ENCODE measurements at regions not wholly inside any gene's neighbourhood (a gene's known extent, or its start where the extent isn't known, plus 50 kb on each side); places are given as distances from the start of the nearest gene placed in this dataset.

- Histone ChIP-seq H3K4me1 (no peaks in the 10 kb centered on the region), H3K9me3 (no peaks in the 10 kb centered on the region), H3K27ac (no peak overlapping the region), H3K4me2 (no peak overlapping the region), H3K4me3 (no peak overlapping the region)
- TF ChIP-seq MAFK (IDR thresholded peaks at IDR 0.05; ENCODE audit: partially characterized antibody) (no peak), HEYL (CRISPR knock-in tag; IDR thresholded peaks at IDR 0.05) (no peak), TP53 (CRISPR knock-in tag; IDR thresholded peaks at IDR 0.05) (no peak), CBX2 (IDR thresholded peaks at IDR 0.05; ENCODE audit: borderline replicate concordance, low read depth) (no peak), HOXB5 (CRISPR knock-in tag; IDR thresholded peaks at IDR 0.05) (no peak), HOXB13 (CRISPR knock-in tag; IDR thresholded peaks at IDR 0.05; ENCODE audit: low read depth) (no peak), EHMT2 (IDR thresholded peaks at IDR 0.05; ENCODE audit: low read depth) (no peak), GATA3 (IDR thresholded peaks at IDR 0.05; ENCODE audit: borderline replicate concordance) (no peak), SREBF2 (IDR thresholded peaks at IDR 0.05) (no peak), E2F6 (IDR thresholded peaks at IDR 0.05; ENCODE audit: borderline replicate concordance, low read depth) (no peak)
- DNase-seq (ENCODE audit: low read depth in 1 of 2, low spot score in 1 of 2) (no peak), ATAC-seq (no peak), FAIRE-seq (no peak)
- CTCF ChIA-PET = interaction anchor here (0.7 to 0.9 kb wide), 2 partner anchors 480 kb away, joined by 3 read pairs; no protein-coding TSS in a partner anchor
- POLR2A ChIA-PET = no interaction called here
- WGBS (ENCODE audit: missing lambda C conversion rate) = 49% methylated on average over 8 of the region's 8 CpGs
These were observed 319.1 kb upstream of the TMEM229A start for GRCh38 chr7:124351950-124352349.

GRCh38 chr7:124349443-124349842, 316.6 kb upstream of the TMEM229A start:
- CTCF ChIA-PET = interaction anchor here (1.7 kb wide), 1 partner anchor 12 kb away, joined by 3 read pairs; no protein-coding TSS in a partner anchor
- ATAC-seq (no peak), DNase-seq (ENCODE audit: low read depth in 1 of 2, low spot score in 1 of 2) (no peak), FAIRE-seq (no peak)
- no peak overlapping the region for H3K4me2 ChIP-seq
- TF ChIP-seq ZFP36 (IDR thresholded peaks at IDR 0.05; ENCODE audit: borderline replicate concordance, partially characterized antibody) (no peak), PBX3 (IDR thresholded peaks at IDR 0.05) (no peak), PHF8 (IDR thresholded peaks at IDR 0.05; ENCODE audit: borderline replicate concordance, low read depth) (no peak), JUN (IDR thresholded peaks at IDR 0.05) (no peak), TP53 (CRISPR knock-in tag; IDR thresholded peaks at IDR 0.05) (no peak), SREBF2 (IDR thresholded peaks at IDR 0.05) (no peak), HOXB5 (CRISPR knock-in tag; IDR thresholded peaks at IDR 0.05) (no peak), MAFK (IDR thresholded peaks at IDR 0.05; ENCODE audit: partially characterized antibody) (no peak), MAZ (IDR thresholded peaks at IDR 0.05; ENCODE audit: borderline replicate concordance, low read depth, low read length) (no peak), USF2 (IDR thresholded peaks at IDR 0.05) (no peak), RARB (CRISPR knock-in tag; IDR thresholded peaks at IDR 0.05) (no peak), JUNB (IDR thresholded peaks at IDR 0.05) (no peak), TFCP2L1 (CRISPR knock-in tag; IDR thresholded peaks at IDR 0.05) (no peak), GATA3 (IDR thresholded peaks at IDR 0.05; ENCODE audit: borderline replicate concordance) (no peak), ELK1 (IDR thresholded peaks at IDR 0.05; ENCODE audit: low read depth, low read length) (no peak)
- no peaks in the 10 kb centered on the region for H3K4me1 ChIP-seq
- no peak overlapping the region for H3K27ac ChIP-seq
- POLR2A ChIA-PET = no interaction called here
- 25% methylated on average over 2 of the region's 2 CpGs for WGBS (ENCODE audit: missing lambda C conversion rate)
- no peak overlapping the region for H3K4me3 ChIP-seq
- H3K9me3 ChIP-seq = no peaks in the 10 kb centered on the region

GRCh38 chr7:124338861-124339260, 306.0 kb upstream of the TMEM229A start:
- Histone ChIP-seq H3K4me1 (no peaks in the 10 kb centered on the region), H3K4me2 (no peak overlapping the region), H3K4me3 (no peak overlapping the region), H3K9me3 (no peaks in the 10 kb centered on the region), H3K27ac (no peak overlapping the region)
- DNase-seq (ENCODE audit: low read depth in 1 of 2, low spot score in 1 of 2) (no peak), FAIRE-seq (no peak), ATAC-seq (no peak)
- ChIA-PET CTCF (no interaction called here), POLR2A (no interaction called here)
- WGBS (ENCODE audit: missing lambda C conversion rate) = 14% methylated on average over 2 of the region's 2 CpGs
- no peak for TF ChIP-seq ZSCAN20 (CRISPR knock-in tag; IDR thresholded peaks at IDR 0.05)
- TF ChIP-seq CHD4 (IDR thresholded peaks at IDR 0.05; ENCODE audit: borderline replicate concordance) = no peak
- no peak for TF ChIP-seq SMC3 (IDR thresholded peaks at IDR 0.05)
- TF ChIP-seq NPAS2 (CRISPR knock-in tag; IDR thresholded peaks at IDR 0.05; ENCODE audit: borderline replicate concordance) = no peak
- TF ChIP-seq FOSB (CRISPR knock-in tag; IDR thresholded peaks at IDR 0.05) = no peak
- no peak for TF ChIP-seq POLR2AphosphoS2 (conservative IDR thresholded peaks at IDR 0.05; ENCODE audit: low read length)
- no peak for TF ChIP-seq ZFP36 (IDR thresholded peaks at IDR 0.05; ENCODE audit: borderline replicate concordance, partially characterized antibody)
- no peak for TF ChIP-seq HOXA7 (CRISPR knock-in tag; IDR thresholded peaks at IDR 0.05)
- TF ChIP-seq CHD2 (IDR thresholded peaks at IDR 0.05; ENCODE audit: low read length, partially characterized antibody) = no peak
- no peak for TF ChIP-seq CTCF (IDR thresholded peaks at IDR 0.05)
- TF ChIP-seq HOXB5 (CRISPR knock-in tag; IDR thresholded peaks at IDR 0.05) = no peak
- no peak for TF ChIP-seq JUN (IDR thresholded peaks at IDR 0.05)
- TF ChIP-seq TFCP2L1 (CRISPR knock-in tag; IDR thresholded peaks at IDR 0.05) = no peak
- no peak for TF ChIP-seq ZC3H11A (IDR thresholded peaks at IDR 0.05)
- TF ChIP-seq EHF (CRISPR knock-in tag; IDR thresholded peaks at IDR 0.05) = no peak

Measured in A549 (cell line).